HG03378 (cell line): ENCODE measurements at regions not wholly inside any gene's neighbourhood (a gene's known extent, or its start where the extent isn't known, plus 50 kb on each side); places are given as distances from the start of the nearest gene placed in this dataset.
"Not testable (repeated sequence)": the region's sequence is repeated elsewhere in the genome, so short reads cannot be mapped to it uniquely, and the experiment has no call there.

Experiments
- ATAC-seq: cut with Tn5 transposase; IDR thresholded peaks from one replicate; pipeline ENCODE4 v1.9.1; 2021; ENCODE audit warnings: mild to moderate bottlenecking, moderate library complexity; ENCODE audit not compliant: unreplicated experiment

- ATAC-seq, result no peak
Observed at GRCh38 chr12:82529101-82529500, 157.6 kb upstream of the TMTC2 start.

DNA sequence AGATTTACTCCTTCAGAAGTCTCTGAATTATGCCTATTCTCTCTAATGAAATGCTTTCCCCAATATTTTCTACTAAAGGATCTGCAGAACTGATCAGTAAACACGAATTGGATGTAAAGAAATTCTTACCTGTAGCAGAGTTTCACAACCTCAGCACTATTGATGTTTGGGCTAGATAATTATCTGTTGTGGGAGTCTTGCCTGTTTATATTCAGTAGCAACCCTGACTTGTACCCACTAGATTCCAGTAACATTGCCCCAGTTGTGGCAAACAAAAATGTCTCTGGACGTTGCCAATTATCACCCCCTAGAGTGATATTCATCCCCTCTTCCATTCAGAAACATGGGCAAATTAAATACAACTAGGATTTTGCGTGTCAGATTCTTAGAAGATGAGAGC, 156.8 kb upstream of the TMTC2 start:
- ATAC-seq, result no peak

DNA sequence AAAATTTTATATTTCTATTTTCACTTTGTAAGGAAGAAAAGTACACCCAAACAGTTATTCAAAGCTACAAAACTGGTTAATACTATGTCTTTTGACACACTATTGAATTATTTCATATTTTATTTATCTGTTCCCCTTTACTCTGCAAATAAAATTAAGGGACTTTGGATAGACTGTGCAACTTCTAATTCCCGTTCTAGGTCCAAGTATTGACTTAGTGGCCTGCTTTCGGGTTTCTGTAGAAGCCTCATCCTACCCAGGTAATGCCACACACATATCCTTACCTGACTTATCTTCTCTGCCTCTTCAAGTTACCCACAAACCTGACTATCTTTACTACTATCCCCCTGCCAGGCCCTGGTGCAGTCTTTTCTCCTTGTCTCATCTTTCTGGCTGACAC, 156.3 kb upstream of the TMTC2 start:
- ATAC-seq, result no peak

GRCh38 chr12:82533341-82533740, 153.4 kb upstream of the TMTC2 start:
- ATAC-seq, result no peak

DNA sequence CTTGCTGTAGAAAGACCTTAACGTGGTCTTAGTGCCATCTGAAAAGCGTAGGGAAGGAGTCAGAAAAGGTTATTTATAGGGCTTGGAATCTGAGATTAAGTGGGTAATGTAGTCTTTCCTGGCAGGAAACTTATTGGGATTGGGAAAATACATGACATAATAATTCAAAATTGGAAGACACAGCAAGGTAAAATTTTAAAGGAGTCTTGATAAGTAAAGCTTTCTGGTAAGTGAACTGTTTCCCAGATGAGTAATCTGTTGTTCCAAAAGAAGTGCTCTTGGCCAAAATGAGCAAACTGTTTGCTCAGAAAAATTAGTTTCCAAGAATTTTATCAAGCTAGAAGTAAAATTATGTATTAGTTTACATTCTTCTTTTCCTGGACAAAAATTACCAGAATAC, 149.3 kb upstream of the TMTC2 start:
- ATAC-seq, result no peak

GRCh38 chr12:82554529-82554928, 132.2 kb upstream of the TMTC2 start:
- peak; percentile 89 for ATAC-seq

GRCh38 chr12:82555699-82556098, 131.0 kb upstream of the TMTC2 start:
- ATAC-seq, result no peak

GRCh38 chr12:82565966-82566365, 120.7 kb upstream of the TMTC2 start:
- no peak for ATAC-seq

GRCh38 chr12:82567688-82568087, 119.0 kb upstream of the TMTC2 start:
- no peak for ATAC-seq

- no peak for ATAC-seq
Observed at GRCh38 chr12:82574191-82574590, 112.5 kb upstream of the TMTC2 start.

DNA sequence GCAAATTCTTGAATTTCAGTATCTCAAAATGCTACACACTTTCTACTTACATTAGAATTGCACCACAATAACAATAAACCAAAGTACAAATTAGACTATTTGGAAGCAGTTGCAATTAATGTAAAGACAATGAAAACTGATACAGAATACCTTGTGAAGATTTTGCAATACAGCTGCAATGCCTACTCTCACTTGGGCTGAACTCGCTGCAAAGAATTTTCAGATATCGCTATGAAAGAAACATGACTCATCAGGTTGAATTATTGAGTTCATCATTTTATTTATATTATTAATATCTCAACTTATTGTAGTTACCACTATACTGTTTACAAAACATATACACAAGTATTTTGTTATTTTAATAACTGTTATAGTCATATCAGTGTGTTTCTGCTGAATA, 108.0 kb upstream of the TMTC2 start:
- ATAC-seq, result no peak

- ATAC-seq, result no peak
Observed at GRCh38 chr12:82583756-82584155, 103.0 kb upstream of the TMTC2 start.

GRCh38 chr12:82593143-82593542, 93.6 kb upstream of the TMTC2 start:
- ATAC-seq, result peak; percentile 81

DNA sequence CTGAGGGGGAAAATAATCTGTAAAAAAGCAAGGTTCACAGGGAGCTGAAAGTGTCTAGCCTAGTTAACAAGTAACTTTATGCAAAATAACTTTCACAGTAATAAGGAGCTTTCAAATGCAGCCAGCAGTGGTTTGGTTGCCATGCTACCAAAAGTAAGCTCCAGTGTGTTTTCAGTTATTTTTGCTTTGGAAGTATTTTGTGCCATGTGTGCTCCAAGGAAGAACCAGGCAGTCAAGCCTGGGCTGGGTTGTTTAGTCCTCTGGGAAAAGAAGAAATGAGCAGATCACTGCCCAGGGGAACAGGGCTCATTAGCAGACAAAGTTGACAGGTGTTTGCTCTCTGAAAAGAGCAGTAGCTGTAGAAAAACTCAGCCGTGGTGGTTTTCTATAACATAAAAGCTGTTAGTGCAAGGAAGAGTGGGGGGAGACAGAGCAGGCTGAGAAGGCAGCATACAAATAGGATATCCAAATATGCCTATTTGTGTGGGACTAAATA, 92.8 kb upstream of the TMTC2 start:
- peak; percentile 96 for ATAC-seq

DNA sequence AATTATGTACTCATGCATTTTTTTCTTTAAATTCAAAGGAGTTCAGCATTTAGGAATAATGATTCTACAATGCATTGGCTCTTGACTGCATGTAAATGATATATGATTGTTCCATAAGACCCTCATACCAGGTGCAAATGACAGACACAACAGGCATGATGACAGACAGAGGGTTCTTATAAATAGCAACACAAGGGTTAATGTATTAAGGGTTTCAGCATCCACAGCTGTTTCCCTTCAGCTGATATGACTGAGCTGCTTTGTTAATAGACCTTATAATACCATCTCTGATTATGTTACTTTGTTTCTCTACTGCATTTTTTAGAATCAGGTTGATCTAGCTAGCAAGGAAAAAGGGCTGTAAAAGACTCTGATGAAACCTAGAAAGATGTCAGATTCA, 90.8 kb upstream of the TMTC2 start:
- no peak for ATAC-seq

GRCh38 chr12:82596483-82596882, 90.2 kb upstream of the TMTC2 start:
- no peak for ATAC-seq

DNA sequence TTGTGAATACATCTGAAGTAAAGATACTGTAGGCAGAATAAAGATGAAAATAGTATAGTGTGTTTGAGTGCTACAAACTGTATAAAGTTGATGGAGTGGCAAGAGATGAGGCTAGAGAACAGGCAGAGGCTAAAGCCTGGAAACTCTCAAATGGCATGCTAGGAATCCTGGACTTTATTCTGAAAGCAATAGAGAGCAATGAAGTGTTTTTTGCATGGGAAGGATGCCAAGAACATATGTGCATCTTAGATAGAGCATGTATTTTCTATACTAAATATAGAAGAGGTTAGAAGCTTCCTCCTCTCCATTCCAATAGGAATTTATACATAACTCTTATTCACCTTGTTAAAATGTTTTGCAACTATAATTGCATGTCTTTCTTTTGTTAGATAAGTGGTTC, 86.3 kb upstream of the TMTC2 start:
- no peak for ATAC-seq

GRCh38 chr12:82603647-82604046, 83.1 kb upstream of the TMTC2 start:
- ATAC-seq, result not testable (repeated sequence)

DNA sequence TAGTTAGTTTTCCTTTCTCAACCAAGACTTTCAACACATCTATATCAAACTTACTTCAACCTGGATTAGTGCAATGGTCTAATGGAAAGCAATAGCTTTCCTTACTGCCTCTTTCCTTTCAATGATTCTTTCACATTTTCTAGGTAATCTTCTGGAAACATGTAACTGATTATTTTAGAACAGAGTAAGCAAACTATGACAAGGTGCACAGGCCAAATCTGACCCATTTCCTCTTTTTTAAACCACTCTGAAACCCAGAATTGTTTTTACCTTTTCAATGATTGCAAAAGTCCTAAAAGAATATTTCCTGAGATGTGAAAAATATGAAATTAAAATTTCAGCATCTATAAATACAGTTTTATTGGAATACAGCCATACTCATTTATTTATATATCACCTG, 81.6 kb upstream of the TMTC2 start:
- ATAC-seq, result peak; percentile 49

- no peak for ATAC-seq
Observed at GRCh38 chr12:82608706-82609105, 78.0 kb upstream of the TMTC2 start.

DNA sequence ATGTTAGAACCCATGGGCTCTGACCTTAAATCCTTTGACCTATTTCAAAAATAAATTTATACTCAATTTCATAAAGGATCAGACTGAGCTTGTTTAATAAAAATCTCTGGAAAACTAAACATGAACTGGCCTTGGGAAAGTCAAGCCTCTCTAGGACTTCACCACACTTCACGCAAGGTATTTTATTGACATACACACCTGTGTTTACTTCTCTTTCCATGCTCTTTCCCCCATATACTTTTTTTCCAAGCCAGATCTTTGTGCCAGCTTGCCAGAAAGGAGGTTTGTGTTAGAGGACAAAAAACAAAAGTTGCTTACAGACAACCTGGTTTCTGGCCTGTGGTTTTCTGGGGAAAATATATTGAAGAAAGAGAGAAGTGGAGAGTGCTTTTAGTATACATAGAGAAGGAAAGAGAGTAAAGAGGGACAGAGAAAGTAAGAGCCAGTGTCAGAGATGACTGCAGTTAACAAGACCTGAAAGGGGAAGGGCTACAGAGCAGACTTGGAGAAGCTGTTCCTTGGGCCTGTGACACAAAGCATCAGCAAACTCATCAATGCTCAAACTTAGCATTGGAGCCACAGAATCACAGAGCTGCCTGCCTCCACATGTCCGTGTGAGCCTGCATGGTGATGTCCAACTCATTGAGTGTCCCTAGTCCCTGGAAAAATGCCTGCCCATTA, 77.3 kb upstream of the TMTC2 start:
- no peak for ATAC-seq

DNA sequence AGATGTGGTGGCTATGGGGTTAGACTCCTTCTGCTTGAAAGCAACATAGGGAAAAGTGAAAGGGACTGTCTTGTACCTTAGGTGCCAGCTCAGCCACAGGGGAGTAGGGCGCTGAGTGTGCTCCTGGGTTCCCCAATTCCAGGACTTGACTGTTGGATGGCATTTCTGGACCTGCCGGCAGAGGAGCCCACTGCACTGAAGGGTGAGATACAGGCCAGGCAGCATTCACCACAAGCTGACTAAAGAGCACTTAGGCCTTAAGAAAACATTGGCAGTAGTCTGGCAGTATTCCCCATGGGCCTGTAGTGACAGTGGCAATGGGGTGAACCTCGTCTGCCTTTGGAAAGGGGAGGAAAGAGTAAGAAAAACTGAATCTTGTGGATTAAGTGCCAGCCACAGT, 67.1 kb upstream of the TMTC2 start:
- ATAC-seq, result no peak

DNA sequence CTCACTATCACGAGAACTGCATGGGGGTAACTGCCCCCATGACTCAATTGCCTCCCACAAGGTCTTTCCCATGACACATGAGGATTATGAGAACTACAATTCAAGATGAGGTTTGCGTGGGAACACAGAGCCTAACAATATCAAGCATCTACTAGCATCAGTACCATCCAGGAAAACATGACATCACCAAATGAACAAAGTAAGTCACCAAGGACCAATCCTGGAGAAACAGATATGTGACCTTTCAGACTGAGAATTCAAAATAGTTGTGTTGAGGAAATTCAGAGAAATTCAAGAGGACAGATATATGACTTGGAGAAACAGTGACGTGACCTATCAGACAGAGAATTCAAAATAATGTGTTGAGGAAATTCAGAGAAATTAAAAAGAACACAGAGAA, 65.8 kb upstream of the TMTC2 start:
- no peak for ATAC-seq
